MCF 10A (cell line): ENCODE measurements at regions not wholly inside any gene's neighbourhood (a gene's known extent, or its start where the extent isn't known, plus 50 kb on each side); places are given as distances from the start of the nearest gene placed in this dataset.
A peak's percentile ranks its signal among the peaks of the same experiment; 100 is the strongest.

Source experiments
- BruUV-seq: library from RNA; stranded (reverse); fragments of 400-500 nt; replicated peaks from 2 replicates; lab custom pipeline; 2021; lab: Mats Ljungman, UMichigan
- CTCF ChIA-PET: fragments of 300-600 bp; sonication (Branson Sonifier 250); formaldehyde crosslinking; extraction: SDS; loops from one replicate; lab custom pipeline; 2021; ENCODE audit warnings: antibody characterized with exemption, inconsistent platforms; lab: Yijun Ruan, JAX
- POLR2A ChIA-PET: fragments of 300-600, 350-650 bp; sonication (Branson Sonifier 250); formaldehyde crosslinking; extraction: SDS; loops from one replicate; lab custom pipeline; 2020; ENCODE audit warnings: antibody characterized with exemption, inconsistent platforms; lab: Yijun Ruan, JAX
- DNase-seq: peaks from one replicate; pipeline ENCODE4 v3.0.0-alpha.2; 2018; ENCODE audit not compliant: unreplicated experiment
- H3K27ac Mint-ChIP-seq: one replicate; pipeline ENCODE4 v1.8.0; 2022; ENCODE audit warnings: mild to moderate bottlenecking, low read depth, mixed read lengths; ENCODE audit not compliant: unreplicated experiment
- H3K27me3 Mint-ChIP-seq: one replicate; pipeline ENCODE4 v1.8.0; 2022; ENCODE audit warnings: mixed read lengths; ENCODE audit not compliant: insufficient read depth, unreplicated experiment
- H3K36me3 Mint-ChIP-seq: one replicate; pipeline ENCODE4 v1.8.0; 2022; ENCODE audit warnings: mild to moderate bottlenecking, moderate library complexity, mixed read lengths; ENCODE audit not compliant: insufficient read depth, unreplicated experiment
- H3K4me1 Mint-ChIP-seq: one replicate; pipeline ENCODE4 v1.8.0; 2022; ENCODE audit warnings: mixed read lengths; ENCODE audit not compliant: insufficient read depth, unreplicated experiment
- H3K4me3 Mint-ChIP-seq: one replicate; pipeline ENCODE4 v1.8.0; 2022; ENCODE audit warnings: mild to moderate bottlenecking, moderate library complexity, mixed read lengths; ENCODE audit not compliant: unreplicated experiment
- H3K9me3 Mint-ChIP-seq: one replicate; pipeline ENCODE4 v1.8.0; 2022; ENCODE audit warnings: mixed read lengths; ENCODE audit not compliant: unreplicated experiment
- CTCF ChIP-seq: fragments of 200-600 bp; IDR thresholded peaks from one replicate; pipeline ENCODE4 v1.8.0; 2022; ENCODE audit warnings: antibody characterized with exemption, mild to moderate bottlenecking; ENCODE audit not compliant: unreplicated experiment
- intact Hi-C: fragments of 100-400 bp; cut with micrococcal nuclease; formaldehyde crosslinking; loops from 2 replicates; pipeline ENCODE4 v1.14.1; 2022

GRCh38 chr13:27869436-27870095, 50.2 kb upstream of the PDX1 start:
- POLR2A ChIA-PET = interaction anchor here (0.6 to 1.2 kb wide), 3 partner anchors 10 to 339 kb away, joined by 3 to 4 read pairs (median 3); no protein-coding TSS in a partner anchor
- Mint-ChIP-seq H3K27ac (no peak overlapping the region), H3K4me3 (no peak overlapping the region), H3K36me3 (no peaks in the 10 kb centered on the region), H3K4me1 (peaks cover 6% of the 10 kb centered on the region), H3K27me3 (peaks cover under 1% of the 10 kb centered on the region), H3K9me3 (no peaks in the 10 kb centered on the region)
- peak; percentile 7 for TF ChIP-seq CTCF
- intact Hi-C loops = loop anchor here (2.0 kb wide), 1 partner anchor 83 kb away; no protein-coding TSS in a partner anchor
- no TSS peak for BruUV-seq
- no peak for DNase-seq
- CTCF ChIA-PET = interaction anchor here (0.5 to 3.4 kb wide), 16 partner anchors 10 to 506 kb away, joined by 3 to 18 read pairs (median 5); no protein-coding TSS in a partner anchor
